ENCODE measurements at regions not wholly inside any gene's neighbourhood (a gene's known extent, or its start where the extent isn't known, plus 50 kb on each side); places are given as distances from the start of the nearest gene placed in this dataset.

DNA sequence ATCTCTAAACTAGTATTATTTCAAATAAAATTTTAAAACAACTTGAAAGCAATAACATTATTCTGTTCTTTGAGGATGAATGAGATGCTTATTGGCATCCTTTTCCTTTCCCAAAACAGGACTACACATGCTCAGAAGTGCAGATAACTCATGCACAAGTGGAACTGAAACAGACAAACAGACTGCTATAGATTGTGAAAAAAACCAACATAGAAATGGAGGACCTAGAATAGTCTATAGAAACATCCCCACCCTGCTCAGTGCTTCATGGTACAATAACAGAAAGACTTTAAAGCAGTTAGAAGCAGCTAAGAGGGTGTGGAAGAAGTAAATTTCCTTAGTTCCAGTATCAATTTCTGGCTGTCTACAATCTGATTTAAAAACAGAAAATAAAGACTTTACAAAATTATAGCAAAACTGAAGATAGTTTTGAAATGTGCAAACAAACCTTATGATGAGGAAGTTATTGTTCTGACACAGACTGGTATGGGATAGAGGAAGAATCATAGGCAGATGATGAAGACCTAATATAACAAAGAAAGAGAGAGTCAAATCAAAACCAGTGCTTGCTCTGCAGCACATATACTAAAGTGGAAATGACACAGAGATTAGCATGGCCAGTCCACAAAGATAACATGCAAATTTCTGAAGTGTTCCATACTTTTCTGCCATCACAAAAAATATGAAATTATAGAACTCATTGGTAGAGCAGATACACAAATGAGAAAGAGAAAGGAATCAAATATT, 1025.4 kb downstream of the SQOR start:
- no peak for ATAC-seq (replicated peaks; ENCODE audit: extremely low read depth, poor library complexity, severe bottlenecking)
- H3K4me3 Mint-ChIP-seq = no peak overlapping the region
- DNase-seq (ENCODE audit: low spot score in 2 of 2) = no peak
- H3K27me3 Mint-ChIP-seq = no peaks in the 10 kb centered on the region
- H3K9me3 Mint-ChIP-seq = peaks cover 44% of the 10 kb centered on the region
- H3K4me1 Mint-ChIP-seq = no peaks in the 10 kb centered on the region
- no peak overlapping the region for H3K27ac Mint-ChIP-seq (ENCODE audit: low read depth)
- no peaks in the 10 kb centered on the region for H3K36me3 Mint-ChIP-seq (ENCODE audit: insufficient read depth)

GRCh38 chr15:46670258-46670657, 1035.4 kb downstream of the SQOR start:
- no peak overlapping the region for H3K27ac Mint-ChIP-seq (ENCODE audit: low read depth)
- no peak overlapping the region for H3K4me3 Mint-ChIP-seq
- ATAC-seq (replicated peaks; ENCODE audit: extremely low read depth, poor library complexity, severe bottlenecking) (no peak), DNase-seq (ENCODE audit: low spot score in 2 of 2) (no peak)
- H3K9me3 Mint-ChIP-seq = peaks cover 18% of the 10 kb centered on the region
- H3K27me3 Mint-ChIP-seq = no peaks in the 10 kb centered on the region
- H3K4me1 Mint-ChIP-seq = no peaks in the 10 kb centered on the region
- no peaks in the 10 kb centered on the region for H3K36me3 Mint-ChIP-seq (ENCODE audit: insufficient read depth)

GRCh38 chr15:46671336-46671735, 1036.5 kb downstream of the SQOR start:
- Mint-ChIP-seq H3K27ac (ENCODE audit: low read depth) (no peak overlapping the region), H3K4me3 (no peak overlapping the region), H3K4me1 (no peaks in the 10 kb centered on the region), H3K27me3 (no peaks in the 10 kb centered on the region), H3K9me3 (peaks cover 18% of the 10 kb centered on the region), H3K36me3 (ENCODE audit: insufficient read depth) (no peaks in the 10 kb centered on the region)
- DNase-seq (ENCODE audit: low spot score in 2 of 2) = no peak
- ATAC-seq (replicated peaks; ENCODE audit: extremely low read depth, poor library complexity, severe bottlenecking) = no peak

GRCh38 chr15:46672041-46672440, 1037.2 kb downstream of the SQOR start:
- Mint-ChIP-seq H3K27me3 (no peaks in the 10 kb centered on the region), H3K4me1 (no peaks in the 10 kb centered on the region), H3K36me3 (ENCODE audit: insufficient read depth) (no peaks in the 10 kb centered on the region), H3K4me3 (no peak overlapping the region), H3K9me3 (peaks cover 18% of the 10 kb centered on the region), H3K27ac (ENCODE audit: low read depth) (no peak overlapping the region)
- DNase-seq (ENCODE audit: low spot score in 2 of 2) (no peak), ATAC-seq (replicated peaks; ENCODE audit: extremely low read depth, poor library complexity, severe bottlenecking) (no peak)

DNA sequence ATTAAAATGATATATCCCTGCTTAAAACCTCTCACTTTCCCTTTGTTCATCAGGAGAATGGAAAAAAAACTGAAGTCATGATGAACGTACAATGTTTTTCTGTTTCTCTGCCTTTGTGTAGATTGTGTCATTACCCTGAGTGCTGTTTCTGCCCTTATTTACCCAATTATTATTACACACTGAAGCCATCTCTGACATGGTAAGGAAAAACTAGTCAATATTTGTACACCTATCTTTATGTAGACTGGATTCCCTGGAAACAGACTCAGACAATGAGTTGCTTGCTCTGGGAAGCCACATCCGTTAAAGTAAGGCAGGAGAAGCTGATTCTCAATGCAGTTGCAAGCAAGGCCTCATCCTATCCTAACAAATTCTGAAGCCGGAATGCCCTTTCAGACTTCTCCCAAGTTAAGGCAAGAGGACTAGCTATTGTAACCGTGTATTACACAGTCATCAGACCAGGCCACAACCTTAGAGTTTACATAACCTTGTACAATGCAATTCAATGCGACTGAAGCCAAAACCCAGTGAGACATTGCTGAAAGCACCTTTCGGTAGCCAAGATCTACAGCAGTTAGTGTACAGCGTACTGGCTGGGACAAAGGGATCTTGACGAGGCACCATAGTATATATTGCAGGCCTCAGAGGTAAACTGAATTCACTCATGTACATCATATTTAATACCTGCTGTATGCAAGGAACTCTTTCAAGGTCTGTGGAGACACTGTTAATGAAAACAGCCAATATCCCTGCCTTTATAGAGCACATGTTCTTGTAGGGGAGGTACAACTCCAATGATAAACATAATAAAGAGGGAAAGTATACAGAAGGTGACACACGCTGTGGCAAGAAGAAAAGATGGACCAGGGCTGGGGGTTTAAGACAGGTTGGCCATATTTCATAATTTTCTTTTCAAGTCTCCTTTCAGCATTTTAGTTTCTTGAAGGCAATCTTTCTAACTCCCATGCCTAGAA, 1040.8 kb upstream of the SEMA6D start:
- Mint-ChIP-seq H3K27ac (ENCODE audit: low read depth) (no peak overlapping the region), H3K4me1 (no peaks in the 10 kb centered on the region), H3K9me3 (peaks cover 12% of the 10 kb centered on the region), H3K27me3 (no peaks in the 10 kb centered on the region), H3K4me3 (no peak overlapping the region), H3K36me3 (ENCODE audit: insufficient read depth) (no peaks in the 10 kb centered on the region)
- no peak for ATAC-seq (replicated peaks; ENCODE audit: extremely low read depth, poor library complexity, severe bottlenecking)
- DNase-seq (ENCODE audit: low spot score in 2 of 2) = no peak

- H3K36me3 Mint-ChIP-seq (ENCODE audit: insufficient read depth) = no peaks in the 10 kb centered on the region
- DNase-seq (ENCODE audit: low spot score in 2 of 2) (no peak), ATAC-seq (replicated peaks; ENCODE audit: extremely low read depth, poor library complexity, severe bottlenecking) (no peak)
- H3K27ac Mint-ChIP-seq (ENCODE audit: low read depth) = no peak overlapping the region
- no peaks in the 10 kb centered on the region for H3K4me1 Mint-ChIP-seq
- H3K27me3 Mint-ChIP-seq = no peaks in the 10 kb centered on the region
- no peak overlapping the region for H3K4me3 Mint-ChIP-seq
- H3K9me3 Mint-ChIP-seq = peaks cover 7% of the 10 kb centered on the region
Observed at GRCh38 chr15:46677491-46677890, 1039.8 kb upstream of the SEMA6D start.

- no peak for ATAC-seq (replicated peaks; ENCODE audit: extremely low read depth, poor library complexity, severe bottlenecking)
- H3K36me3 Mint-ChIP-seq (ENCODE audit: insufficient read depth) = peaks cover 2% of the 10 kb centered on the region
- H3K27me3 Mint-ChIP-seq = no peaks in the 10 kb centered on the region
- no peak overlapping the region for H3K4me3 Mint-ChIP-seq
- no peaks in the 10 kb centered on the region for H3K4me1 Mint-ChIP-seq
- no peak overlapping the region for H3K27ac Mint-ChIP-seq (ENCODE audit: low read depth)
- H3K9me3 Mint-ChIP-seq = no peaks in the 10 kb centered on the region
- DNase-seq (ENCODE audit: low spot score in 2 of 2) = no peak
Observed at GRCh38 chr15:46681901-46682300, 1035.4 kb upstream of the SEMA6D start.

DNA sequence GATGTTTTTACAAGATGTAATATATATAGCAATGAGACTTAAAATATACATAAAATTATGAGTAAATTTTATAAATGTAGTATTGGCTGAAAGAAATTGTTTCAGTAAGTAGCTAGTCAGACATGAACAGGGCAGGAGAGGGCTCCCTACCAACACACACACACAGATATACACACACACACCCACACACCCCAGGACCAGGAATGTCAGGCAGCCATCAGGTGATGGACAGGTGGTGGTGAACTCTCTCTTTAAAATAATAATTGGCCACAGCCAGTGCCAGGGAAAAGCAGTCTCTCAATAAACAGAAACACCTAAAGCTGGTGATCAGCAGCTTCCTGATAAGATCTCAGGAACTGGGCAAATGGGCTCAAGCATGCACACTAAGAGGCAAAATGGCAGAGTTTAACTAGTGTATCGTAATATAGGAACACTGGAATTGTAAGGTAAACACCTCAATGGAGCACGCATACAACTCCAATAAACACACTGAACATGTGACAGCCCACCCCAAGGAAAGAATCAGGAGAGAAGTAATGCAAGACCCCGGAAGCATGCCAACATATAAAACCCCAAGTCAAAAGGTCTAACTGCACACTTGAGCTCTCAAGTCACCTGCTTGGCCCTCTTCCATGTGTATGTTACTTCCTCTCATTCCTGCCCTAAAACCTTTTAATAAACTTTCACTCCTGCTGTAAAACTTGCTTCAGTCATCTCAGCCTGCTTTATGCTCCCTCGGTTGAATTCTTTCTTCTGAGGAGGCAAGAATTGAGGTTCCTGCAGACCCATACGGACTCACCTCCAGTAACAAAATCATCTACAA, 1034.1 kb upstream of the SEMA6D start:
- no peaks in the 10 kb centered on the region for H3K27me3 Mint-ChIP-seq
- H3K27ac Mint-ChIP-seq (ENCODE audit: low read depth) = no peak overlapping the region
- DNase-seq (ENCODE audit: low spot score in 2 of 2) = no peak
- peaks cover 2% of the 10 kb centered on the region for H3K9me3 Mint-ChIP-seq
- no peak for ATAC-seq (replicated peaks; ENCODE audit: extremely low read depth, poor library complexity, severe bottlenecking)
- no peak overlapping the region for H3K4me3 Mint-ChIP-seq
- H3K4me1 Mint-ChIP-seq = no peaks in the 10 kb centered on the region
- H3K36me3 Mint-ChIP-seq (ENCODE audit: insufficient read depth) = peaks cover 2% of the 10 kb centered on the region

DNA sequence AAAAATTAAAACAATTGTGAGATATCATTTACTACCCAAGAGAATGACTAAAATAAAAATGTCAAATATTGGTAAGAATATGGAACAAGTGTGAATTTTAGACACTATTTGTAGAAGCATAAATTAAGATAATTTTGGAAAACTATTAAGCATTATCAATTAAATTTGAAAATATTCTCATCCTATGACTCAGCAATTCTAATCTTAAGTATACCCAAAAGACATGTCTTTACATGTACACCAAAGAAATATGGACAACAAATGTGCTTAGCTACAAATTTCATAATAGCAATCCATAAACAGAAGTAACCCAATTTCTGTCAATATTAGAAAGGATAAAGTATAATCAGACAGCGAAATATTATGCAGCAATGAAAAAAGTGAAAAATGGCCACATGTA, 1032.2 kb upstream of the SEMA6D start:
- peaks cover 2% of the 10 kb centered on the region for H3K36me3 Mint-ChIP-seq (ENCODE audit: insufficient read depth)
- peaks cover 4% of the 10 kb centered on the region for H3K9me3 Mint-ChIP-seq
- H3K4me3 Mint-ChIP-seq = no peak overlapping the region
- H3K4me1 Mint-ChIP-seq = no peaks in the 10 kb centered on the region
- no peaks in the 10 kb centered on the region for H3K27me3 Mint-ChIP-seq
- DNase-seq (ENCODE audit: low spot score in 2 of 2) = no peak
- ATAC-seq (replicated peaks; ENCODE audit: extremely low read depth, poor library complexity, severe bottlenecking) = no peak
- no peak overlapping the region for H3K27ac Mint-ChIP-seq (ENCODE audit: low read depth)

GRCh38 chr15:46685681-46686080, 1031.6 kb upstream of the SEMA6D start:
- Mint-ChIP-seq H3K36me3 (ENCODE audit: insufficient read depth) (peaks cover 2% of the 10 kb centered on the region), H3K27ac (ENCODE audit: low read depth) (no peak overlapping the region), H3K4me1 (no peaks in the 10 kb centered on the region), H3K9me3 (peaks cover 10% of the 10 kb centered on the region), H3K4me3 (no peak overlapping the region), H3K27me3 (no peaks in the 10 kb centered on the region)
- DNase-seq (ENCODE audit: low spot score in 2 of 2) (no peak), ATAC-seq (replicated peaks; ENCODE audit: extremely low read depth, poor library complexity, severe bottlenecking) (no peak)

DNA sequence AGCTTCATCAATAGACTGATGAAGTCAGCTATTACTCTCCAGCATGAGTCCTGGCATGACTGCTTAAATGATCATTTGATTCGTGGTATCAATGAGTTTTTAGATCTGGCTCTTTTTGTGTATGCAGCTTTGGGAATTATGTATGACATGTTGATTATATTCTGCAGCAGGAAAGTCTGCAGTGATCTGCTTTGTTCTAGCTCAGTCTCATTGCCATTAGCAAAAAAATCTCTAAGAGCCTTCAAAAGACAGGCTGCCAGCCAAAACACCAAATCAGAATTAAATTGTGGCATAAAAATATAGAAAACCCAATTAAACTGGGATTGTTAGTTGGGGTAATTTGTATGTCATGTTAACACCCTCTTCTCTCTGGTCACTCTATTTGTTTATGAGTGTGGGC, 1021.0 kb upstream of the SEMA6D start:
- H3K4me3 Mint-ChIP-seq = no peak overlapping the region
- ATAC-seq (replicated peaks; ENCODE audit: extremely low read depth, poor library complexity, severe bottlenecking) = no peak
- no peaks in the 10 kb centered on the region for H3K4me1 Mint-ChIP-seq
- no peaks in the 10 kb centered on the region for H3K27me3 Mint-ChIP-seq
- H3K36me3 Mint-ChIP-seq (ENCODE audit: insufficient read depth) = no peaks in the 10 kb centered on the region
- no peak overlapping the region for H3K27ac Mint-ChIP-seq (ENCODE audit: low read depth)
- peaks cover 19% of the 10 kb centered on the region for H3K9me3 Mint-ChIP-seq
- DNase-seq (ENCODE audit: low spot score in 2 of 2) = no peak

GRCh38 chr15:46701346-46701745, 1016.0 kb upstream of the SEMA6D start:
- H3K4me1 Mint-ChIP-seq = no peaks in the 10 kb centered on the region
- H3K27ac Mint-ChIP-seq (ENCODE audit: low read depth) = no peak overlapping the region
- no peak for ATAC-seq (replicated peaks; ENCODE audit: extremely low read depth, poor library complexity, severe bottlenecking)
- H3K27me3 Mint-ChIP-seq = no peaks in the 10 kb centered on the region
- H3K4me3 Mint-ChIP-seq = no peak overlapping the region
- DNase-seq (ENCODE audit: low spot score in 2 of 2) = no peak
- H3K36me3 Mint-ChIP-seq (ENCODE audit: insufficient read depth) = no peaks in the 10 kb centered on the region
- peaks cover 22% of the 10 kb centered on the region for H3K9me3 Mint-ChIP-seq

All from central memory CD8-positive, alpha-beta T cell (primary cell).